ENCODE measurements at regions not wholly inside any gene's neighbourhood (a gene's known extent, or its start where the extent isn't known, plus 50 kb on each side); places are given as distances from the start of the nearest gene placed in this dataset.

GRCh38 chr7:52609511-52609910 is 425.9 kb upstream of the POM121L12 start:
- TF ChIP-seq, protein P1, sequence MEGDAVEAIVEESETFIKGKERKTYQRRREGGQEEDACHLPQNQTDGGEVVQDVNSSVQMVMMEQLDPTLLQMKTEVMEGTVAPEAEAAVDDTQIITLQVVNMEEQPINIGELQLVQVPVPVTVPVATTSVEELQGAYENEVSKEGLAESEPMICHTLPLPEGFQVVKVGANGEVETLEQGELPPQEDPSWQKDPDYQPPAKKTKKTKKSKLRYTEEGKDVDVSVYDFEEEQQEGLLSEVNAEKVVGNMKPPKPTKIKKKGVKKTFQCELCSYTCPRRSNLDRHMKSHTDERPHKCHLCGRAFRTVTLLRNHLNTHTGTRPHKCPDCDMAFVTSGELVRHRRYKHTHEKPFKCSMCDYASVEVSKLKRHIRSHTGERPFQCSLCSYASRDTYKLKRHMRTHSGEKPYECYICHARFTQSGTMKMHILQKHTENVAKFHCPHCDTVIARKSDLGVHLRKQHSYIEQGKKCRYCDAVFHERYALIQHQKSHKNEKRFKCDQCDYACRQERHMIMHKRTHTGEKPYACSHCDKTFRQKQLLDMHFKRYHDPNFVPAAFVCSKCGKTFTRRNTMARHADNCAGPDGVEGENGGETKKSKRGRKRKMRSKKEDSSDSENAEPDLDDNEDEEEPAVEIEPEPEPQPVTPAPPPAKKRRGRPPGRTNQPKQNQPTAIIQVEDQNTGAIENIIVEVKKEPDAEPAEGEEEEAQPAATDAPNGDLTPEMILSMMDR (IDR thresholded peaks at IDR 0.05; ENCODE audit: low read length) = no peak
- TF ChIP-seq EZH2 (IDR thresholded peaks at IDR 0.05; ENCODE audit: borderline replicate concordance, low read length) = no peak

Data from OCI-LY1 (cell line).